Lower leg skin (tissue), 3 donors: ENCODE measurements at regions not wholly inside any gene's neighbourhood (a gene's known extent, or its start where the extent isn't known, plus 50 kb on each side); places are given as distances from the start of the nearest gene placed in this dataset.

Source experiments
- POLR2A ChIP-seq, 2 donors: fragments of 450-650 bp; IDR thresholded peaks; one replicate each; pipeline ENCODE4 v1.6.1; 2016 to 2017; ENCODE audit warnings: antibody characterized with exemption in 2 of 2, mild to moderate bottlenecking in 1 of 2, moderate library complexity in 1 of 2
- TF ChIP-seq, protein P1 (sequence below), 3 donors: fragments of 450-650 bp; IDR thresholded peaks; one replicate each; pipeline ENCODE4 v1.5.1; 2016; ENCODE audit warnings: antibody characterized with exemption in 3 of 3, mild to moderate bottlenecking in 3 of 3, moderate library complexity in 2 of 3

DNA sequence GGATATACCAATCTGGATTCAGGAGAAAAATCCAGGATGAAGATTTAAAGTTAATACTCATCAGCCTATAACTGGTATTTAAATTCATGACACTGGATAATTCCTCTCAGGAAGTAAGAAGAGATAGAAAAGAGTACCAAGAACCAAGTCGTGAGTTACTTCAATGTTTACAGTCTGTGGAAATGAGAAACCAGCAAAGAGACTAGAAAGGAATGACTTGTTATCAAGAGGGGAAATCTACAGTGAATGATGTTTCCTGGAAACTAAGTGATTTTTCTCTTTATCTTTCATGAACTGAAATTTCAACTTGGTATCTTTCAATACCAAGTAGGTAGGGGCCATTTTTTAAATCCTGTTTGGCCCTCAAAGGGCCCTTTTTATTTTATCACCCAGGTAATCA lies 217.9 kb upstream of the AFF2 start:
- no peak for TF ChIP-seq POLR2A (IDR thresholded peaks at IDR 0.05)
- TF ChIP-seq, protein P1, sequence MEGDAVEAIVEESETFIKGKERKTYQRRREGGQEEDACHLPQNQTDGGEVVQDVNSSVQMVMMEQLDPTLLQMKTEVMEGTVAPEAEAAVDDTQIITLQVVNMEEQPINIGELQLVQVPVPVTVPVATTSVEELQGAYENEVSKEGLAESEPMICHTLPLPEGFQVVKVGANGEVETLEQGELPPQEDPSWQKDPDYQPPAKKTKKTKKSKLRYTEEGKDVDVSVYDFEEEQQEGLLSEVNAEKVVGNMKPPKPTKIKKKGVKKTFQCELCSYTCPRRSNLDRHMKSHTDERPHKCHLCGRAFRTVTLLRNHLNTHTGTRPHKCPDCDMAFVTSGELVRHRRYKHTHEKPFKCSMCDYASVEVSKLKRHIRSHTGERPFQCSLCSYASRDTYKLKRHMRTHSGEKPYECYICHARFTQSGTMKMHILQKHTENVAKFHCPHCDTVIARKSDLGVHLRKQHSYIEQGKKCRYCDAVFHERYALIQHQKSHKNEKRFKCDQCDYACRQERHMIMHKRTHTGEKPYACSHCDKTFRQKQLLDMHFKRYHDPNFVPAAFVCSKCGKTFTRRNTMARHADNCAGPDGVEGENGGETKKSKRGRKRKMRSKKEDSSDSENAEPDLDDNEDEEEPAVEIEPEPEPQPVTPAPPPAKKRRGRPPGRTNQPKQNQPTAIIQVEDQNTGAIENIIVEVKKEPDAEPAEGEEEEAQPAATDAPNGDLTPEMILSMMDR (IDR thresholded peaks at IDR 0.05): no peak
